MM.1S (cell line): ENCODE measurements at regions not wholly inside any gene's neighbourhood (a gene's known extent, or its start where the extent isn't known, plus 50 kb on each side); places are given as distances from the start of the nearest gene placed in this dataset.

ENCODE experiments used
- CTCF ChIP-seq: fragments of 300-600 bp; sonication (generic); IDR thresholded peaks from 2 replicates; pipeline ENCODE4 v1.5.1; 2016; ENCODE audit warnings: antibody characterized with exemption, low read length, mixed read lengths
- EZH2 ChIP-seq: fragments of 300-600 bp; sonication (generic); optimal IDR thresholded peaks from 2 replicates; pipeline ENCODE3; 2017; ENCODE audit warnings: low read depth, mild to moderate bottlenecking, antibody characterized with exemption, low read length, mixed read lengths

GRCh38 chr13:40063703-40064102 lies 408.2 kb downstream of the COG6 start:
- TF ChIP-seq CTCF (no peak), EZH2 (no peak)
